CD4-positive, CD25-positive, alpha-beta regulatory T cell (primary cell): ENCODE measurements at regions not wholly inside any gene's neighbourhood (a gene's known extent, or its start where the extent isn't known, plus 50 kb on each side); places are given as distances from the start of the nearest gene placed in this dataset.

Experiments used
- ATAC-seq, 2 donors: fragments of 150-1000 bp; cut with Tn5 transposase; one replicate each; pipeline ENCODE4 v1.10.0; 2021; ENCODE audit warnings: low read depth in 2 of 2, moderate number of reproducible peaks in 2 of 2, moderate library complexity in 1 of 2
- DNase-seq, 3 donors: peaks; one replicate each; pipeline versions ENCODE4 v3.0.0 to v3.0.0-alpha.2; 2012 to 2022; ENCODE audit warnings: mixed read lengths in 1 of 3
- H3K27ac ChIP-seq: one replicate; pipeline ENCODE4 v1.7.0; 2013; ENCODE audit warnings: mild to moderate bottlenecking, low read length; ENCODE audit not compliant: insufficient read depth, poor library complexity, severe bottlenecking
- H3K27me3 ChIP-seq: one replicate; pipeline ENCODE4 v1.7.0; 2013; ENCODE audit warnings: low read length; ENCODE audit not compliant: control insufficient read depth, insufficient read depth
- H3K36me3 ChIP-seq: one replicate; pipeline ENCODE4 v1.7.0; 2013; ENCODE audit warnings: mild to moderate bottlenecking, low read length, moderate library complexity; ENCODE audit not compliant: control insufficient read depth, insufficient read depth
- H3K4me1 ChIP-seq: 2 replicates; pipeline ENCODE4 v1.7.0; 2013; ENCODE audit warnings: mild to moderate bottlenecking, low read length; ENCODE audit not compliant: insufficient read depth, control insufficient read depth, poor library complexity, severe bottlenecking
- H3K4me3 ChIP-seq: one replicate; pipeline ENCODE4 v1.7.0; 2013; ENCODE audit warnings: low read depth, mild to moderate bottlenecking, low read length, moderate library complexity
- H3K9me3 ChIP-seq, 2 experiments: 1 replicate in 1 of 2; 2 replicates in 1 of 2; pipeline ENCODE4 v1.7.0; 2013; ENCODE audit warnings: low read length in 2 of 2, mild to moderate bottlenecking in 1 of 2, moderate library complexity in 1 of 2; ENCODE audit not compliant: control insufficient read depth in 2 of 2
- H3K27ac Mint-ChIP-seq, 3 donors: one replicate each; pipeline ENCODE4 v1.8.0; 2020 to 2022; ENCODE audit warnings: mild to moderate bottlenecking in 3 of 3, mixed read lengths in 3 of 3, moderate library complexity in 2 of 3
- H3K27me3 Mint-ChIP-seq: one replicate; pipeline ENCODE4 v1.8.0; 2022; ENCODE audit warnings: mild to moderate bottlenecking, mixed read lengths
- H3K36me3 Mint-ChIP-seq: one replicate; pipeline ENCODE4 v1.8.0; 2020; ENCODE audit warnings: mixed read lengths
- H3K4me1 Mint-ChIP-seq, 4 donors: one replicate each; pipeline ENCODE4 v1.8.0; 2020 to 2022; ENCODE audit warnings: mixed read lengths in 4 of 4, mild to moderate bottlenecking in 1 of 4
- H3K4me3 Mint-ChIP-seq, 4 donors: one replicate each; pipeline ENCODE4 v1.8.0; 2020 to 2022; ENCODE audit warnings: mild to moderate bottlenecking in 4 of 4, mixed read lengths in 4 of 4, moderate library complexity in 3 of 4
- H3K9me3 Mint-ChIP-seq, 7 donors: one replicate each; pipeline ENCODE4 v1.8.0; 2020 to 2022; ENCODE audit warnings: mixed read lengths in 7 of 7, mild to moderate bottlenecking in 3 of 7, moderate library complexity in 2 of 7

- Mint-ChIP-seq H3K27ac (no peak overlapping the region), H3K9me3 (peaks cover 0 to 2% (median 0%) of the 10 kb centered on the region in 7 donors), H3K4me3 (no peak overlapping the region), H3K27me3 (peaks cover 7% of the 10 kb centered on the region), H3K36me3 (no peaks in the 10 kb centered on the region), H3K4me1 (peaks cover 0 to 8% (median 1%) of the 10 kb centered on the region in 4 donors)
- no peak for DNase-seq
- Histone ChIP-seq H3K27me3 (peaks cover 6% of the 10 kb centered on the region), H3K4me3 (no peak overlapping the region), H3K9me3 (no peaks in the 10 kb centered on the region), H3K36me3 (no peaks in the 10 kb centered on the region), H3K4me1 (no peaks in the 10 kb centered on the region), H3K27ac (no peak overlapping the region)
- no peak for ATAC-seq
Observed at GRCh38 chr17:55632236-55632635, 90.4 kb downstream of the TMEM100 start.

- DNase-seq (no peak), ATAC-seq (no peak)
- Histone ChIP-seq H3K36me3 (no peaks in the 10 kb centered on the region), H3K27ac (no peak overlapping the region), H3K4me3 (no peak overlapping the region), H3K27me3 (peaks cover 3% of the 10 kb centered on the region), H3K4me1 (peaks cover 2% of the 10 kb centered on the region), H3K9me3 (no peaks in the 10 kb centered on the region)
- no peaks in the 10 kb centered on the region for H3K36me3 Mint-ChIP-seq
- H3K27ac Mint-ChIP-seq: no peak overlapping the region
- H3K9me3 Mint-ChIP-seq: peaks cover 0 to 4% (median 0%) of the 10 kb centered on the region in 7 donors
- no peaks in the 10 kb centered on the region for H3K27me3 Mint-ChIP-seq
- H3K4me1 Mint-ChIP-seq: peaks cover 0 to 18% (median 3%) of the 10 kb centered on the region in 4 donors
- H3K4me3 Mint-ChIP-seq: no peak overlapping the region
Observed at GRCh38 chr17:55629995-55630394, 92.7 kb downstream of the TMEM100 start.

- Mint-ChIP-seq H3K4me1 (peaks cover 0 to 17% (median 2%) of the 10 kb centered on the region in 4 donors), H3K27ac (peak overlapping the region; percentile 7 to 59 (median 57)), H3K9me3 (peaks cover 0 to 4% (median 2%) of the 10 kb centered on the region in 7 donors), H3K4me3 (peak overlapping the region in 1 of 4 donors; percentile 62), H3K27me3 (no peaks in the 10 kb centered on the region), H3K36me3 (no peaks in the 10 kb centered on the region)
- Histone ChIP-seq H3K9me3 (no peaks in the 10 kb centered on the region), H3K4me1 (peaks cover 9% of the 10 kb centered on the region), H3K27me3 (no peaks in the 10 kb centered on the region), H3K36me3 (no peaks in the 10 kb centered on the region), H3K4me3 (peak overlapping the region; percentile 68), H3K27ac (no peak overlapping the region)
- ATAC-seq (no peak), DNase-seq (peak in 1 of 3 donors; percentile 41)
Observed at GRCh38 chr17:55625521-55625920, 97.1 kb downstream of the TMEM100 start.

GRCh38 chr17:55624772-55625433 lies 97.8 kb downstream of the TMEM100 start:
- Histone ChIP-seq H3K27ac (no peak overlapping the region), H3K9me3 (no peaks in the 10 kb centered on the region), H3K4me3 (peak overlapping the region; percentile 68), H3K27me3 (no peaks in the 10 kb centered on the region), H3K4me1 (peaks cover 9% of the 10 kb centered on the region), H3K36me3 (no peaks in the 10 kb centered on the region)
- H3K4me1 Mint-ChIP-seq: peaks cover 0 to 17% (median 2%) of the 10 kb centered on the region in 4 donors
- H3K36me3 Mint-ChIP-seq: no peaks in the 10 kb centered on the region
- peak overlapping the region in 3 of 4 donors; percentile 10 to 62 (median 11) for H3K4me3 Mint-ChIP-seq
- peaks cover 0 to 4% (median 2%) of the 10 kb centered on the region in 7 donors for H3K9me3 Mint-ChIP-seq
- peak overlapping the region; percentile 7 to 59 (median 57) for H3K27ac Mint-ChIP-seq
- no peak for ATAC-seq
- peak in 1 of 3 donors; percentile 27 for DNase-seq
- no peaks in the 10 kb centered on the region for H3K27me3 Mint-ChIP-seq

GRCh38 chr17:55622547-55622946 lies 100.1 kb downstream of the TMEM100 start:
- Mint-ChIP-seq H3K4me3 (no peak overlapping the region), H3K36me3 (no peaks in the 10 kb centered on the region), H3K27me3 (peaks cover 13% of the 10 kb centered on the region), H3K9me3 (peaks cover 0 to 4% (median 0%) of the 10 kb centered on the region in 7 donors), H3K4me1 (peaks cover 0 to 17% (median 3%) of the 10 kb centered on the region in 4 donors), H3K27ac (no peak overlapping the region)
- Histone ChIP-seq H3K36me3 (no peaks in the 10 kb centered on the region), H3K9me3 (no peaks in the 10 kb centered on the region), H3K4me3 (no peak overlapping the region), H3K27me3 (peaks cover 4% of the 10 kb centered on the region), H3K27ac (no peak overlapping the region), H3K4me1 (peaks cover 9% of the 10 kb centered on the region)
- ATAC-seq (no peak), DNase-seq (no peak)

GRCh38 chr17:55620945-55621344 lies 101.7 kb downstream of the TMEM100 start:
- Mint-ChIP-seq H3K27me3 (peaks cover 16% of the 10 kb centered on the region), H3K9me3 (peaks cover 0 to 4% (median 0%) of the 10 kb centered on the region in 7 donors), H3K36me3 (no peaks in the 10 kb centered on the region), H3K4me1 (peaks cover 0 to 16% (median 3%) of the 10 kb centered on the region in 4 donors), H3K27ac (no peak overlapping the region), H3K4me3 (no peak overlapping the region)
- no peaks in the 10 kb centered on the region for H3K9me3 ChIP-seq
- peaks cover 4% of the 10 kb centered on the region for H3K27me3 ChIP-seq
- ATAC-seq: no peak
- H3K4me1 ChIP-seq: peaks cover 9% of the 10 kb centered on the region
- no peak for DNase-seq
- no peak overlapping the region for H3K4me3 ChIP-seq
- no peak overlapping the region for H3K27ac ChIP-seq
- H3K36me3 ChIP-seq: no peaks in the 10 kb centered on the region

GRCh38 chr17:55620023-55620422 lies 102.6 kb downstream of the TMEM100 start:
- peaks cover 0 to 7% (median under 1%) of the 10 kb centered on the region in 4 donors for H3K4me1 Mint-ChIP-seq
- peaks cover 0 to 4% (median 0%) of the 10 kb centered on the region in 7 donors for H3K9me3 Mint-ChIP-seq
- H3K27me3 Mint-ChIP-seq: peaks cover 20% of the 10 kb centered on the region

GRCh38 chr17:55617441-55617840 lies 105.2 kb downstream of the TMEM100 start:
- Histone ChIP-seq H3K4me1 (no peaks in the 10 kb centered on the region), H3K36me3 (no peaks in the 10 kb centered on the region), H3K9me3 (no peaks in the 10 kb centered on the region), H3K27ac (no peak overlapping the region), H3K4me3 (no peak overlapping the region), H3K27me3 (peaks cover 7% of the 10 kb centered on the region)
- H3K9me3 Mint-ChIP-seq: peaks cover 0 to 3% (median 0%) of the 10 kb centered on the region in 7 donors
- peaks cover 0 to 2% (median 0%) of the 10 kb centered on the region in 4 donors for H3K4me1 Mint-ChIP-seq
- H3K4me3 Mint-ChIP-seq: no peak overlapping the region
- peaks cover 33% of the 10 kb centered on the region for H3K27me3 Mint-ChIP-seq
- no peak for ATAC-seq
- H3K36me3 Mint-ChIP-seq: no peaks in the 10 kb centered on the region
- no peak for DNase-seq
- no peak overlapping the region for H3K27ac Mint-ChIP-seq

More at GRCh38 chr17:55620023-55620422, 102.6 kb downstream of the TMEM100 start:
- Histone ChIP-seq H3K4me1 (peaks cover 7% of the 10 kb centered on the region), H3K9me3 (no peaks in the 10 kb centered on the region), H3K4me3 (no peak overlapping the region), H3K27ac (no peak overlapping the region), H3K36me3 (no peaks in the 10 kb centered on the region), H3K27me3 (peaks cover 5% of the 10 kb centered on the region)
- DNase-seq (no peak), ATAC-seq (no peak)
- Mint-ChIP-seq H3K36me3 (no peaks in the 10 kb centered on the region), H3K27ac (no peak overlapping the region), H3K4me3 (no peak overlapping the region)
